H9 (cell line): ENCODE measurements at regions not wholly inside any gene's neighbourhood (a gene's known extent, or its start where the extent isn't known, plus 50 kb on each side); places are given as distances from the start of the nearest gene placed in this dataset.

Source experiments
- DNase-seq: peaks from one replicate; pipeline ENCODE4 v3.0.0-alpha.2; 2017
- H2AFZ ChIP-seq: one replicate; pipeline ENCODE4 v1.6.1; 2013; ENCODE audit warnings: mild to moderate bottlenecking, low read length, control low read depth, moderate library complexity
- H2AK5ac ChIP-seq: 2 replicates; pipeline ENCODE4 v1.6.1; 2013; ENCODE audit warnings: low read length, control low read depth, mixed read lengths; ENCODE audit not compliant: insufficient read length
- H2BK120ac ChIP-seq: one replicate; pipeline ENCODE4 v1.6.1; 2013; ENCODE audit warnings: low read depth, mild to moderate bottlenecking, low read length, control low read depth, inconsistent platforms; ENCODE audit not compliant: poor library complexity, severe bottlenecking
- H2BK12ac ChIP-seq: 2 replicates; pipeline ENCODE4 v1.6.1; 2013; ENCODE audit warnings: low read length, control low read depth, mixed read lengths, low read depth; ENCODE audit not compliant: insufficient read length
- H2BK15ac ChIP-seq: 2 replicates; pipeline ENCODE4 v1.6.1; 2013; ENCODE audit warnings: low read depth, low read length, control low read depth
- H2BK20ac ChIP-seq: one replicate; pipeline ENCODE4 v1.6.1; 2013; ENCODE audit warnings: low read depth, mild to moderate bottlenecking, low read length, control low read depth, inconsistent platforms; ENCODE audit not compliant: poor library complexity, severe bottlenecking
- H2BK5ac ChIP-seq: 2 replicates; pipeline ENCODE4 v1.6.1; 2013; ENCODE audit warnings: low read length, control low read depth, mixed read lengths; ENCODE audit not compliant: insufficient read length
- H3K14ac ChIP-seq: 2 replicates; pipeline ENCODE4 v1.6.1; 2013; ENCODE audit warnings: low read length, control low read depth; ENCODE audit not compliant: insufficient read depth
- H3K18ac ChIP-seq: 2 replicates; pipeline ENCODE4 v1.6.1; 2013; ENCODE audit warnings: low read depth, mild to moderate bottlenecking, mixed read lengths, low read length, control low read depth; ENCODE audit not compliant: insufficient read length
- H3K23ac ChIP-seq: 2 replicates; pipeline ENCODE4 v1.6.1; 2013; ENCODE audit warnings: low read length, control low read depth, mixed read lengths, low read depth; ENCODE audit not compliant: insufficient read length
- H3K23me2 ChIP-seq: 2 replicates; pipeline ENCODE4 v1.6.1; 2013; ENCODE audit warnings: low read depth, mild to moderate bottlenecking, mixed read lengths, low read length, control low read depth; ENCODE audit not compliant: insufficient read length, poor library complexity, severe bottlenecking
- H3K27ac ChIP-seq: 2 replicates; pipeline ENCODE4 v1.5.1; 2013; ENCODE audit warnings: low read length, control low read depth, mixed read lengths, low read depth; ENCODE audit not compliant: insufficient read length
- H3K27me3 ChIP-seq: 2 replicates; pipeline ENCODE4 v1.6.1; 2013; ENCODE audit warnings: low read length, control low read depth, inconsistent platforms; ENCODE audit not compliant: insufficient read depth
- H3K4ac ChIP-seq: 2 replicates; pipeline ENCODE4 v1.6.1; 2013; ENCODE audit warnings: low read depth, mild to moderate bottlenecking, control low read depth, inconsistent platforms, low read length, moderate library complexity
- H3K4me1 ChIP-seq: 2 replicates; pipeline ENCODE4 v1.6.1; 2013; ENCODE audit warnings: low read length, control low read depth, inconsistent platforms; ENCODE audit not compliant: insufficient read depth
- H3K4me2 ChIP-seq: 2 replicates; pipeline ENCODE4 v1.6.1; 2013; ENCODE audit warnings: low read length, control low read depth, mixed read lengths; ENCODE audit not compliant: insufficient read length, insufficient read depth
- H3K56ac ChIP-seq: 2 replicates; pipeline ENCODE4 v1.6.1; 2013; ENCODE audit warnings: low read depth, mild to moderate bottlenecking, mixed read lengths, low read length, control low read depth; ENCODE audit not compliant: insufficient read length
- H3K79me1 ChIP-seq: 2 replicates; pipeline ENCODE4 v1.6.1; 2013; ENCODE audit warnings: low read depth, mild to moderate bottlenecking, moderate library complexity, low read length, control low read depth, inconsistent platforms; ENCODE audit not compliant: insufficient read depth, poor library complexity, severe bottlenecking
- H3K79me2 ChIP-seq: 2 replicates; pipeline ENCODE4 v1.6.1; 2013; ENCODE audit warnings: low read length, control low read depth, inconsistent platforms; ENCODE audit not compliant: insufficient read depth
- H3K9ac ChIP-seq: 2 replicates; pipeline ENCODE4 v1.6.1; 2013; ENCODE audit warnings: low read length, control low read depth, mixed read lengths; ENCODE audit not compliant: insufficient read length; ENCODE audit errors: extremely low read depth
- H3K9me3 ChIP-seq: one replicate; pipeline ENCODE4 v1.6.1; 2013; ENCODE audit warnings: low read depth, low read length, inconsistent platforms; ENCODE audit not compliant: control insufficient read depth
- H3T11ph ChIP-seq: one replicate; pipeline ENCODE4 v1.6.1; 2013; ENCODE audit warnings: mild to moderate bottlenecking, low read length, control low read depth, inconsistent platforms
- H4K20me1 ChIP-seq: one replicate; pipeline ENCODE4 v1.6.1; 2013; ENCODE audit not compliant: control insufficient read depth, insufficient read length, insufficient read depth
- H4K5ac ChIP-seq: 2 replicates; pipeline ENCODE4 v1.6.1; 2013; ENCODE audit warnings: low read depth, mild to moderate bottlenecking, mixed read lengths, low read length, control low read depth; ENCODE audit not compliant: insufficient read length
- H4K8ac ChIP-seq: replicated peaks from 2 replicates; pipeline ENCODE4 v1.6.1; 2013; ENCODE audit warnings: low read length, control low read depth, mixed read lengths, low read depth; ENCODE audit not compliant: insufficient read length
- H4K91ac ChIP-seq: 2 replicates; pipeline ENCODE4 v1.6.1; 2013; ENCODE audit warnings: low read depth, mild to moderate bottlenecking, moderate library complexity, mixed read lengths, low read length, control low read depth; ENCODE audit not compliant: insufficient read length
- H3K27ac Mint-ChIP-seq, 3 experiments: 2 replicates in 2 of 3; 3 replicates in 1 of 3; pipeline ENCODE4 v1.8.0; 2020 to 2021; ENCODE audit warnings: mixed read lengths in 3 of 3, mild to moderate bottlenecking in 1 of 3, moderate library complexity in 1 of 3
- H3K27me3 Mint-ChIP-seq: 2 replicates; pipeline ENCODE4 v1.8.0; 2021; ENCODE audit warnings: low read depth, mild to moderate bottlenecking, moderate library complexity, mixed read lengths
- H3K36me3 Mint-ChIP-seq, 3 experiments: 2 replicates in 2 of 3; 3 replicates in 1 of 3; pipeline ENCODE4 v1.8.0; 2020 to 2021; ENCODE audit warnings: low read depth in 3 of 3, mixed read lengths in 3 of 3; ENCODE audit not compliant: insufficient read depth in 1 of 3
- H3K4me1 Mint-ChIP-seq, 2 experiments: 2 replicates each; pipeline ENCODE4 v1.8.0; 2020; ENCODE audit warnings: mixed read lengths in 2 of 2
- H3K4me3 Mint-ChIP-seq, 2 experiments: 2 replicates in 1 of 2; 3 replicates in 1 of 2; pipeline ENCODE4 v1.8.0; 2020 to 2021; ENCODE audit warnings: mild to moderate bottlenecking in 2 of 2, mixed read lengths in 2 of 2, moderate library complexity in 1 of 2
- H3K9me3 Mint-ChIP-seq, 2 experiments: 2 replicates in 1 of 2; 3 replicates in 1 of 2; pipeline ENCODE4 v1.8.0; 2020; ENCODE audit warnings: mild to moderate bottlenecking in 2 of 2, mixed read lengths in 2 of 2, moderate library complexity in 1 of 2
- CTCF ChIP-seq: fragments of 200-600 bp; sonication (generic); conservative IDR thresholded peaks from 3 replicates; pipeline ENCODE4 v1.8.0; 2021; ENCODE audit warnings: antibody characterized with exemption, mild to moderate bottlenecking
- WGBS: extraction: QIAGEN DNeasy Blood & Tissue Kit; methylation state at CpG from one replicate; pipeline ENCODE4 v1.1.7; 2013; ENCODE audit warnings: missing lambda C conversion rate, low lambda C conversion rate, mixed read lengths; ENCODE audit not compliant: insufficient read length; ENCODE audit errors: extremely low coverage; 5-methylcytosine and 5-hydroxymethylcytosine counted together

DNA sequence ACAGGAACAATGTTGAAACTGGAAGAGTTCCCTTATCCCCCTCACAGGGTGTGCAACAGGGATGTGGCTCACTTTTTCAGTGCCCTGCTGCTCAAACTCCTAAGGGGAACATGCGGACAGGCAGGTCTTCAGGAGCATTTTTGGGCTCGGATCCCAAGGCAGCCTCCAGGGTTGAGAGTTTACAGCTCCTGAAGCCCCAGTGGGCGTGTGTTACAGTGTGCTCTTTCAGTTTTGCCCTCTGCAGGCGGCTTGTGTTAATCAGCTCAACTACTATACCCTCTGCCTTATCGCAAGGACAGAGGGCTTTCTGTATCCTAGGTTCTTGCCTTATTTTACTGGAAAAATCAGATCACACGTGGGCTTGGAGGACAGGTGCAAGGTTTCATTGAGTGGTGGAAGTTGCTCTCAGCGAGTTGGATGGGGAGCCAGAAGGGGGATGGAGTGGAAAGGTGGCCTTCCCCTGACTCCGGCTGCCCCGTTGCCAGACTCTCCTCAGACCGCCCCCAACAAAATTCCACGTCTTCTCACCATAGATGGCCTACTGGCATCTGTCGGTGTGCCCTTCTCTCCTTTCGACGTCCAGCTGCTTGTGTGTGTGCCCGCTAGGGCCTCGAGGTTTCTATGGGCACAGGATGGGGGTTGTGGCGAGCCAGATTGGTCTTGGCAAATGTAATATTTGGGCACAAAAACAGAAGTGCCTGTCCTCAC is 541.9 kb downstream of the TMX3 start:
- Histone ChIP-seq H4K5ac (no peak overlapping the region), H3K9ac (no peak overlapping the region), H2AK5ac (no peak overlapping the region), H4K91ac (no peak overlapping the region), H3K79me2 (no peaks in the 10 kb centered on the region), H3K23me2 (no peaks in the 10 kb centered on the region), H3K14ac (no peak overlapping the region), H2BK5ac (no peak overlapping the region), H3K18ac (no peak overlapping the region), H3K27me3 (no peaks in the 10 kb centered on the region), H3K4me2 (no peak overlapping the region), H4K8ac (no peak overlapping the region), H2AFZ (peak overlapping the region; percentile 89), H3K56ac (no peak overlapping the region), H3K79me1 (no peaks in the 10 kb centered on the region), H3K9me3 (no peaks in the 10 kb centered on the region), H2BK120ac (no peak overlapping the region), H3K4ac (no peak overlapping the region), H3T11ph (no peak overlapping the region), H2BK20ac (no peak overlapping the region), H4K20me1 (no peaks in the 10 kb centered on the region), H2BK15ac (no peak overlapping the region), H3K27ac (no peak overlapping the region), H3K4me1 (no peaks in the 10 kb centered on the region), H3K23ac (no peak overlapping the region), H2BK12ac (no peak overlapping the region)
- peaks cover 5 to 6% of the 10 kb centered on the region in 2 experiments; a peak in 3 of 4 replicates for H3K4me1 Mint-ChIP-seq
- H3K27me3 Mint-ChIP-seq: no peaks in the 10 kb centered on the region
- no peaks in the 10 kb centered on the region for H3K36me3 Mint-ChIP-seq
- TF ChIP-seq CTCF: peak; percentile 60
- DNase-seq: peak; percentile 82
- no CpG with 5 or more reads among the region's 17 CpGs for WGBS
- H3K27ac Mint-ChIP-seq: no peak overlapping the region
- H3K4me3 Mint-ChIP-seq: no peak overlapping the region
- H3K9me3 Mint-ChIP-seq: peaks cover 4 to 6% of the 10 kb centered on the region in 2 experiments; a peak in 3 of 5 replicates
